SK-N-SH (cell line): ENCODE measurements at regions not wholly inside any gene's neighbourhood (a gene's known extent, or its start where the extent isn't known, plus 50 kb on each side); places are given as distances from the start of the nearest gene placed in this dataset.

ENCODE experiments used
- CTCF ChIP-seq: fragments of 200-600 bp; sonication (generic); IDR thresholded peaks from 2 replicates; pipeline ENCODE4 v1.6.1; 2017; ENCODE audit warnings: antibody characterized with exemption, mild to moderate bottlenecking, moderate library complexity
- EP300 ChIP-seq, 2 experiments: IDR thresholded peaks; 2 replicates each; pipeline versions ENCODE4 v1.4.0 to v1.6.1; 2012; ENCODE audit warnings: borderline replicate concordance in 1 of 2, low read depth in 1 of 2, low read length in 1 of 2
- GATA2 ChIP-seq: sonication (generic); formaldehyde crosslinking; IDR thresholded peaks from 2 replicates; pipeline ENCODE4 v1.5.0; 2020; ENCODE audit warnings: mild to moderate bottlenecking, missing genetic modification reagents
- TAF1 ChIP-seq: IDR thresholded peaks from 2 replicates; pipeline ENCODE4 v1.6.1; 2012; ENCODE audit warnings: low read depth, mild to moderate bottlenecking, low read length, moderate library complexity, borderline replicate concordance
- YY1 ChIP-seq: IDR thresholded peaks from 2 replicates; pipeline ENCODE4 v1.4.0; 2012; ENCODE audit warnings: low read depth, mild to moderate bottlenecking
- TF ChIP-seq, protein P1 (sequence below): IDR thresholded peaks from 2 replicates; pipeline ENCODE4 v1.6.1; 2012; ENCODE audit warnings: mild to moderate bottlenecking, low read depth, low read length, moderate library complexity

DNA sequence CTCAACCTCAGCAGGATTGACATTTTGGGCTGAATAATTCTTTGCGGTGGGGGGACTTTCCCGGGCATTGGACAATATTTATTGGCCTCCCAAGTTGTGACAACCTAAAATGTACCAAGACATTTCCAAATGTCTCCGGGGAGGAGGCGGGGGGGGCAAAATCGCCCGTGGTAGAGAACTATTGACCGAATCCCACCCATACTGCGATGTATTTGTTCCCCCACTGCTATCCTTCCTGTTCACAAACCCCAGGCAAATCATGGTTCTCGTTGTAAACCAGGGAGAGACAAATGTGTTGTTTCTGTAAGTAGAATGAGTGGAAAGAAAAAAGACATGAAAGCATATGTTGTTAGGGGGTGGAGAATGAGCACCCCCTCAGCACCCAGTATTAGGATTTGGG lies 141.9 kb downstream of the PSAT1 start:
- TF ChIP-seq, protein P1, sequence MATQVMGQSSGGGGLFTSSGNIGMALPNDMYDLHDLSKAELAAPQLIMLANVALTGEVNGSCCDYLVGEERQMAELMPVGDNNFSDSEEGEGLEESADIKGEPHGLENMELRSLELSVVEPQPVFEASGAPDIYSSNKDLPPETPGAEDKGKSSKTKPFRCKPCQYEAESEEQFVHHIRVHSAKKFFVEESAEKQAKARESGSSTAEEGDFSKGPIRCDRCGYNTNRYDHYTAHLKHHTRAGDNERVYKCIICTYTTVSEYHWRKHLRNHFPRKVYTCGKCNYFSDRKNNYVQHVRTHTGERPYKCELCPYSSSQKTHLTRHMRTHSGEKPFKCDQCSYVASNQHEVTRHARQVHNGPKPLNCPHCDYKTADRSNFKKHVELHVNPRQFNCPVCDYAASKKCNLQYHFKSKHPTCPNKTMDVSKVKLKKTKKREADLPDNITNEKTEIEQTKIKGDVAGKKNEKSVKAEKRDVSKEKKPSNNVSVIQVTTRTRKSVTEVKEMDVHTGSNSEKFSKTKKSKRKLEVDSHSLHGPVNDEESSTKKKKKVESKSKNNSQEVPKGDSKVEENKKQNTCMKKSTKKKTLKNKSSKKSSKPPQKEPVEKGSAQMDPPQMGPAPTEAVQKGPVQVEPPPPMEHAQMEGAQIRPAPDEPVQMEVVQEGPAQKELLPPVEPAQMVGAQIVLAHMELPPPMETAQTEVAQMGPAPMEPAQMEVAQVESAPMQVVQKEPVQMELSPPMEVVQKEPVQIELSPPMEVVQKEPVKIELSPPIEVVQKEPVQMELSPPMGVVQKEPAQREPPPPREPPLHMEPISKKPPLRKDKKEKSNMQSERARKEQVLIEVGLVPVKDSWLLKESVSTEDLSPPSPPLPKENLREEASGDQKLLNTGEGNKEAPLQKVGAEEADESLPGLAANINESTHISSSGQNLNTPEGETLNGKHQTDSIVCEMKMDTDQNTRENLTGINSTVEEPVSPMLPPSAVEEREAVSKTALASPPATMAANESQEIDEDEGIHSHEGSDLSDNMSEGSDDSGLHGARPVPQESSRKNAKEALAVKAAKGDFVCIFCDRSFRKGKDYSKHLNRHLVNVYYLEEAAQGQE, result no peak
- TF ChIP-seq GATA2 (CRISPR knock-in tag), result no peak
- TF ChIP-seq CTCF, result no peak
- no peak for TF ChIP-seq YY1
- TF ChIP-seq TAF1, result no peak
- no peak for TF ChIP-seq EP300 (IDR thresholded peaks at IDR 0.05; ENCODE audit: borderline replicate concordance in 1 of 2, low read depth in 1 of 2, low read length in 1 of 2)
